HG02852 (cell line): ENCODE measurements at regions not wholly inside any gene's neighbourhood (a gene's known extent, or its start where the extent isn't known, plus 50 kb on each side); places are given as distances from the start of the nearest gene placed in this dataset.
A peak's percentile ranks its signal among the peaks of the same experiment; 100 is the strongest.
"Not testable (repeated sequence)": the region's sequence is repeated elsewhere in the genome, so short reads cannot be mapped to it uniquely, and the experiment has no call there.

Experiments used
- ATAC-seq: cut with Tn5 transposase; IDR thresholded peaks from one replicate; pipeline ENCODE4 v1.9.1; 2021; ENCODE audit warnings: mild to moderate bottlenecking, moderate library complexity; ENCODE audit not compliant: unreplicated experiment

- ATAC-seq = no peak
Measured at GRCh38 chr1:72442262-72442661, 159.9 kb upstream of the NEGR1 start.

GRCh38 chr1:72439036-72439435, 156.7 kb upstream of the NEGR1 start:
- no peak for ATAC-seq

GRCh38 chr1:72438270-72438669, 155.9 kb upstream of the NEGR1 start:
- no peak for ATAC-seq

- ATAC-seq = peak; percentile 67
Measured at GRCh38 chr1:72435025-72435424, 152.7 kb upstream of the NEGR1 start.

- ATAC-seq = no peak
Measured at GRCh38 chr1:72434070-72434469, 151.7 kb upstream of the NEGR1 start.

GRCh38 chr1:72433591-72433990, 151.3 kb upstream of the NEGR1 start:
- ATAC-seq = peak; percentile 65

- ATAC-seq = peak; percentile 43
Measured at GRCh38 chr1:72432645-72433267, 150.4 kb upstream of the NEGR1 start.

GRCh38 chr1:72431810-72432209, 149.5 kb upstream of the NEGR1 start:
- no peak for ATAC-seq

- not testable (repeated sequence) for ATAC-seq
Measured at GRCh38 chr1:72428276-72428675, 145.9 kb upstream of the NEGR1 start.

GRCh38 chr1:72419229-72419628, 136.9 kb upstream of the NEGR1 start:
- no peak for ATAC-seq

GRCh38 chr1:72412286-72412685, 129.9 kb upstream of the NEGR1 start:
- no peak for ATAC-seq

- ATAC-seq = no peak
Measured at GRCh38 chr1:72399807-72400206, 117.5 kb upstream of the NEGR1 start.

- no peak for ATAC-seq
Measured at GRCh38 chr1:72397786-72398185, 115.4 kb upstream of the NEGR1 start.

GRCh38 chr1:72394457-72394856, 112.1 kb upstream of the NEGR1 start:
- ATAC-seq = no peak

GRCh38 chr1:72379072-72379471, 96.7 kb upstream of the NEGR1 start:
- no peak for ATAC-seq

GRCh38 chr1:72375226-72375625, 92.9 kb upstream of the NEGR1 start:
- no peak for ATAC-seq

- ATAC-seq = no peak
Measured at GRCh38 chr1:72371259-72372035, 89.1 kb upstream of the NEGR1 start.

- not testable (repeated sequence) for ATAC-seq
Measured at GRCh38 chr1:72370836-72371235, 88.5 kb upstream of the NEGR1 start.

- no peak for ATAC-seq
Measured at GRCh38 chr1:72369069-72369757, 86.9 kb upstream of the NEGR1 start.

- ATAC-seq = no peak
Measured at GRCh38 chr1:72366466-72366865, 84.1 kb upstream of the NEGR1 start.

- no peak for ATAC-seq
Measured at GRCh38 chr1:72365693-72366092, 83.4 kb upstream of the NEGR1 start.

GRCh38 chr1:72362538-72362937, 80.2 kb upstream of the NEGR1 start:
- ATAC-seq = no peak
